ENCODE measurements at regions not wholly inside any gene's neighbourhood (a gene's known extent, or its start where the extent isn't known, plus 50 kb on each side); places are given as distances from the start of the nearest gene placed in this dataset.

DNA sequence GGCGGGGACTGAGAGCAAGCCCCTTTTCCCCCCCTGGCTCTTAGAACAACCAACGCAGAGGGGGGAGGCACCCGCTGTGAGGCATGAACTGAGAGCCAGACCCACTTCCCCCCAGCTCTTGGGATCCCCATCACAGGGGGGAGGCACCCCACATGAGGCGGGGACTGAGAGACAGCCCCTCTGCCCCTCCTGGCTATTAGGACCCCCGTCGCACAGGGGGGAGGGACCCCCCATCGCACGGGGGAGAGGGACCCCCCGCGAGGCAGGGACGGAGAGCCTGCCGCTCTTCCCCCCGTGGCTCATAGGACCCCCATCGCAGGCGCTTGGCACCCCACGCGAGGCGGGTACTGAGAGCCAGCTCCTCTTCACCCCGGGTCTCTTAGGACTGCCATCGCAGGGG lies 195.8 kb upstream of the PZP start:
- TF ChIP-seq POLR2A (IDR thresholded peaks at IDR 0.05; ENCODE audit: low read length) (no peak), GATA1 (IDR thresholded peaks at IDR 0.05; ENCODE audit: low read depth, low read length) (no peak)

All from erythroblast (primary cell).